ENCODE measurements at regions not wholly inside any gene's neighbourhood (a gene's known extent, or its start where the extent isn't known, plus 50 kb on each side); places are given as distances from the start of the nearest gene placed in this dataset.

GRCh38 chr9:108103046-108103693 is 613.6 kb upstream of the KLF4 start:
- no peak overlapping the region for H3K27ac Mint-ChIP-seq
- TF ChIP-seq CTCF (IDR thresholded peaks at IDR 0.05) (no peak), EZH2 (IDR thresholded peaks at IDR 0.05; ENCODE audit: borderline replicate concordance, insufficient read depth, low read depth, low read length, poor library complexity, severe bottlenecking) (no peak)
- POLR2A ChIA-PET: no interaction called here
- Histone ChIP-seq H4K20me1 (ENCODE audit: control insufficient read depth, insufficient read depth, low read length, poor library complexity, severe bottlenecking) (no peaks in the 10 kb centered on the region), H2AFZ (ENCODE audit: insufficient read depth, low read depth, low read length, poor library complexity, severe bottlenecking) (no peak overlapping the region), H3K4me3 (ENCODE audit: control extremely low read depth in 1 of 5, extremely low read depth in 1 of 5, insufficient read depth in 1 of 5, low read depth in 2 of 5, low read length in 4 of 5) (no peak overlapping the region), H3K4me1 (ENCODE audit: control insufficient read depth in 2 of 2, insufficient read depth in 2 of 2, low read length in 2 of 2) (no peaks in the 10 kb centered on the region), H3K9ac (ENCODE audit: low read length) (no peak overlapping the region), H3K27me3 (replicated peaks in 1 of 4; ENCODE audit: control extremely low read depth in 1 of 4, control insufficient read depth in 3 of 4, insufficient read depth in 4 of 4, low read length in 3 of 4) (no peaks in the 10 kb centered on the region), H3K9me3 (ENCODE audit: control extremely low read depth in 1 of 3, control insufficient read depth in 2 of 3, insufficient read depth in 1 of 3, low read length in 2 of 3) (no peaks in the 10 kb centered on the region), H3K36me3 (replicated peaks in 1 of 2; ENCODE audit: control extremely low read depth in 1 of 2, control insufficient read depth in 1 of 2, extremely low read depth in 1 of 2, insufficient read depth in 2 of 2, low read length in 1 of 2) (no peaks in the 10 kb centered on the region), H3K4me2 (replicated peaks; ENCODE audit: low read depth, low read length, poor library complexity, severe bottlenecking) (no peak overlapping the region), H3K79me2 (ENCODE audit: control insufficient read depth, insufficient read depth, low read length) (no peaks in the 10 kb centered on the region), H3K27ac (ENCODE audit: low read length in 2 of 2) (no peak overlapping the region)
- peaks cover 6% of the 10 kb centered on the region for H3K27me3 Mint-ChIP-seq
- no peak overlapping the region for H3K4me3 Mint-ChIP-seq
- ATAC-seq (ENCODE audit: low read depth): no peak
- CTCF ChIA-PET: no interaction called here
- WGBS (ENCODE audit: insufficient coverage): no CpG with 5 or more reads among the region's 1 CpG
- H3K9me3 Mint-ChIP-seq (ENCODE audit: insufficient read depth): no peaks in the 10 kb centered on the region
- no peak for DNase-seq
- no peaks in the 10 kb centered on the region for H3K4me1 Mint-ChIP-seq
- intact Hi-C loops (cut with micrococcal nuclease): no loop called here

DNA sequence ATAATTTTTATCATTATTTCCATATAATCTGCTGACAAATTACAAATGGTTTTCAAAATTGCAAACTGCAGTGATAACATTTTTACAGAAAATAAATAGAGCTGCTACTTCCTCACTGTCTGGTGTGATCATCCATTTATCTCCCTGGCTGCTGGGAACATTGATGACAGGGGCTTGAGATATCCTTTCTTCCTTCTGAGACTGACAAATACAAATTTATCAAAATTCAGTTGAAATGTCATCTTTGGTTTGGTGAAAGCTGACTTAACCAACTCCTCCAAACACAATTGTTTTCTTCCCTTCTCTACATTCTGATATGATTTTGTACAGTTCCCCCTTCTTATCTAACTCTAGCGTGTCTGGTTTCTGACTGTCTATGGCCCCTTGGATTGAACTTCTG is 611.8 kb upstream of the KLF4 start:
- H2AFZ ChIP-seq (ENCODE audit: insufficient read depth, low read depth, low read length, poor library complexity, severe bottlenecking): no peak overlapping the region
- no peaks in the 10 kb centered on the region for H3K27me3 ChIP-seq (replicated peaks in 1 of 4; ENCODE audit: control extremely low read depth in 1 of 4, control insufficient read depth in 3 of 4, insufficient read depth in 4 of 4, low read length in 3 of 4)
- Mint-ChIP-seq H3K4me3 (no peak overlapping the region), H3K4me1 (no peaks in the 10 kb centered on the region), H3K9me3 (ENCODE audit: insufficient read depth) (no peaks in the 10 kb centered on the region), H3K27ac (no peak overlapping the region), H3K27me3 (peaks cover 6% of the 10 kb centered on the region)
- no peak for DNase-seq
- no peaks in the 10 kb centered on the region for H3K4me1 ChIP-seq (ENCODE audit: control insufficient read depth in 2 of 2, insufficient read depth in 2 of 2, low read length in 2 of 2)
- ChIA-PET CTCF (no interaction called here), POLR2A (no interaction called here)
- no peak overlapping the region for H3K4me3 ChIP-seq (ENCODE audit: control extremely low read depth in 1 of 5, extremely low read depth in 1 of 5, insufficient read depth in 1 of 5, low read depth in 2 of 5, low read length in 4 of 5)
- intact Hi-C loops (cut with micrococcal nuclease): no loop called here
- TF ChIP-seq EZH2 (IDR thresholded peaks at IDR 0.05; ENCODE audit: borderline replicate concordance, insufficient read depth, low read depth, low read length, poor library complexity, severe bottlenecking) (no peak), CTCF (IDR thresholded peaks at IDR 0.05) (no peak)
- no peak overlapping the region for H3K4me2 ChIP-seq (replicated peaks; ENCODE audit: low read depth, low read length, poor library complexity, severe bottlenecking)
- 83% methylated on average over 1 of the region's 1 CpG for WGBS (ENCODE audit: insufficient coverage)
- H3K79me2 ChIP-seq (ENCODE audit: control insufficient read depth, insufficient read depth, low read length): no peaks in the 10 kb centered on the region
- H3K9me3 ChIP-seq (ENCODE audit: control extremely low read depth in 1 of 3, control insufficient read depth in 2 of 3, insufficient read depth in 1 of 3, low read length in 2 of 3): no peaks in the 10 kb centered on the region
- no peak overlapping the region for H3K9ac ChIP-seq (ENCODE audit: low read length)
- H4K20me1 ChIP-seq (ENCODE audit: control insufficient read depth, insufficient read depth, low read length, poor library complexity, severe bottlenecking): no peaks in the 10 kb centered on the region
- ATAC-seq (ENCODE audit: low read depth): no peak
- no peak overlapping the region for H3K27ac ChIP-seq (ENCODE audit: low read length in 2 of 2)
- no peaks in the 10 kb centered on the region for H3K36me3 ChIP-seq (replicated peaks in 1 of 2; ENCODE audit: control extremely low read depth in 1 of 2, control insufficient read depth in 1 of 2, extremely low read depth in 1 of 2, insufficient read depth in 2 of 2, low read length in 1 of 2)

Measured in B cell (primary cell).